Fibroblast of lung (primary cell): ENCODE measurements at regions not wholly inside any gene's neighbourhood (a gene's known extent, or its start where the extent isn't known, plus 50 kb on each side); places are given as distances from the start of the nearest gene placed in this dataset.

ENCODE experiments used
- DNase-seq, 2 donors: peaks; one replicate each; pipeline versions ENCODE4 v3.0.0 to v3.0.0-alpha.2; 2010; ENCODE audit warnings: low read depth in 2 of 2
- H2AFZ ChIP-seq: 2 replicates; pipeline ENCODE4 v1.5.1; 2012; ENCODE audit warnings: low read length, control low read depth, inconsistent platforms
- H3K27ac ChIP-seq: 2 replicates; pipeline ENCODE4 v1.5.1; 2011; ENCODE audit warnings: low read length, control low read depth; ENCODE audit not compliant: insufficient read depth
- H3K27me3 ChIP-seq: 2 replicates; pipeline ENCODE4 v1.5.1; 2011; ENCODE audit warnings: mild to moderate bottlenecking, low read length; ENCODE audit not compliant: control insufficient read depth, insufficient read depth
- H3K36me3 ChIP-seq: 2 replicates; pipeline ENCODE4 v1.5.1; 2011; ENCODE audit warnings: low read length; ENCODE audit not compliant: control insufficient read depth, insufficient read depth
- H3K4me1 ChIP-seq: 2 replicates; pipeline ENCODE4 v1.5.1; 2011; ENCODE audit warnings: low read length; ENCODE audit not compliant: control insufficient read depth, insufficient read depth; ENCODE audit errors: extremely low read depth
- H3K4me2 ChIP-seq: 2 replicates; pipeline ENCODE4 v1.5.1; 2011; ENCODE audit warnings: low read length, control low read depth; ENCODE audit not compliant: insufficient read depth; ENCODE audit errors: extremely low read depth
- H3K4me3 ChIP-seq, 4 experiments: fragments of 200-600 bp in 1 of 4; sonication (generic) in 1 of 4; replicated peaks in 1 of 4; 2 replicates each; pipeline ENCODE4 v1.5.1; 2011 to 2016; ENCODE audit warnings: low read length in 4 of 4, low read depth in 3 of 4, mild to moderate bottlenecking in 3 of 4, control low read depth in 2 of 4, inconsistent platforms in 1 of 4, mixed read lengths in 1 of 4; ENCODE audit not compliant: insufficient read depth in 1 of 4; ENCODE audit errors: control extremely low read depth in 1 of 4
- H3K79me2 ChIP-seq: 2 replicates; pipeline ENCODE4 v1.5.1; 2012; ENCODE audit warnings: mild to moderate bottlenecking, low read length, inconsistent platforms; ENCODE audit not compliant: control insufficient read depth, insufficient read depth
- H3K9ac ChIP-seq: 2 replicates; pipeline ENCODE4 v1.5.1; 2011; ENCODE audit warnings: mild to moderate bottlenecking, low read length, control low read depth; ENCODE audit not compliant: insufficient read depth
- H3K9me3 ChIP-seq: 2 replicates; pipeline ENCODE4 v1.5.1; 2012; ENCODE audit warnings: low read depth, low read length; ENCODE audit not compliant: control insufficient read depth, insufficient read depth
- H4K20me1 ChIP-seq: 2 replicates; pipeline ENCODE4 v1.5.1; 2011; ENCODE audit warnings: low read length; ENCODE audit not compliant: control insufficient read depth, insufficient read depth; ENCODE audit errors: extremely low read depth
- EZH2 ChIP-seq: IDR thresholded peaks from 2 replicates; pipeline ENCODE4 v1.5.1; 2012; ENCODE audit warnings: low read length, control low read depth, mild to moderate bottlenecking; ENCODE audit errors: missing control alignments
- TF ChIP-seq, protein P1 (sequence below), 2 donors: IDR thresholded peaks in 1 of 2; conservative IDR thresholded peaks in 1 of 2; 1 replicate in 1 of 2; 2 replicates in 1 of 2; pipeline ENCODE4 v1.5.1; 2011 to 2012; ENCODE audit warnings: low read length in 2 of 2, control low read depth in 1 of 2, inconsistent platforms in 1 of 2, low read depth in 1 of 2, mild to moderate bottlenecking in 1 of 2

DNA sequence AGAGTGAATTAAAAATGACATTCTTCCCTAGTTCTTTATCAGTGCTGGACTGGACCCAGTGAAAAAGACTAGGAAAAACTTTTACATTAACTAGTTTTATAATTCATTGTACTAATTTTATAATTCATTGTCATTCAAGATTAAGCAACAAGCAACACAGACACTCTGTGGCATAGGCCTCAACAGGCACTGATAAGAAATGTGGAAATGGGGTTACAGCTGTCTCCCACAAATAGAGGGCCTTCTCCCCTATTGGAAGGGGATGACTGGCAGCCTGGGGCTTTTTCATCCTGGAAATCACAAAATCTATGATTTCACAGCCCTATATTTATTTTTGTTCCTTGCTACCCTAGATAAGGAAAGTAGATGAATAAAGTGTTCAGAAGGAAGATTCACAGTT is 370.6 kb downstream of the GBE1 start:
- Histone ChIP-seq H3K79me2 (no peaks in the 10 kb centered on the region), H3K9me3 (no peaks in the 10 kb centered on the region), H3K9ac (no peak overlapping the region), H3K4me1 (no peaks in the 10 kb centered on the region), H4K20me1 (peaks cover 1% of the 10 kb centered on the region), H2AFZ (no peak overlapping the region), H3K4me2 (no peak overlapping the region), H3K4me3 (no peak overlapping the region), H3K27ac (no peak overlapping the region), H3K36me3 (no peaks in the 10 kb centered on the region), H3K27me3 (no peaks in the 10 kb centered on the region)
- TF ChIP-seq, protein P1, sequence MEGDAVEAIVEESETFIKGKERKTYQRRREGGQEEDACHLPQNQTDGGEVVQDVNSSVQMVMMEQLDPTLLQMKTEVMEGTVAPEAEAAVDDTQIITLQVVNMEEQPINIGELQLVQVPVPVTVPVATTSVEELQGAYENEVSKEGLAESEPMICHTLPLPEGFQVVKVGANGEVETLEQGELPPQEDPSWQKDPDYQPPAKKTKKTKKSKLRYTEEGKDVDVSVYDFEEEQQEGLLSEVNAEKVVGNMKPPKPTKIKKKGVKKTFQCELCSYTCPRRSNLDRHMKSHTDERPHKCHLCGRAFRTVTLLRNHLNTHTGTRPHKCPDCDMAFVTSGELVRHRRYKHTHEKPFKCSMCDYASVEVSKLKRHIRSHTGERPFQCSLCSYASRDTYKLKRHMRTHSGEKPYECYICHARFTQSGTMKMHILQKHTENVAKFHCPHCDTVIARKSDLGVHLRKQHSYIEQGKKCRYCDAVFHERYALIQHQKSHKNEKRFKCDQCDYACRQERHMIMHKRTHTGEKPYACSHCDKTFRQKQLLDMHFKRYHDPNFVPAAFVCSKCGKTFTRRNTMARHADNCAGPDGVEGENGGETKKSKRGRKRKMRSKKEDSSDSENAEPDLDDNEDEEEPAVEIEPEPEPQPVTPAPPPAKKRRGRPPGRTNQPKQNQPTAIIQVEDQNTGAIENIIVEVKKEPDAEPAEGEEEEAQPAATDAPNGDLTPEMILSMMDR (conservative IDR thresholded peaks at IDR 0.05 in 1 of 2, IDR thresholded peaks at IDR 0.05 in 1 of 2; ENCODE audit: low read depth in 1 of 2, low read length in 2 of 2): no peak
- TF ChIP-seq EZH2: no peak
- no peak for DNase-seq

DNA sequence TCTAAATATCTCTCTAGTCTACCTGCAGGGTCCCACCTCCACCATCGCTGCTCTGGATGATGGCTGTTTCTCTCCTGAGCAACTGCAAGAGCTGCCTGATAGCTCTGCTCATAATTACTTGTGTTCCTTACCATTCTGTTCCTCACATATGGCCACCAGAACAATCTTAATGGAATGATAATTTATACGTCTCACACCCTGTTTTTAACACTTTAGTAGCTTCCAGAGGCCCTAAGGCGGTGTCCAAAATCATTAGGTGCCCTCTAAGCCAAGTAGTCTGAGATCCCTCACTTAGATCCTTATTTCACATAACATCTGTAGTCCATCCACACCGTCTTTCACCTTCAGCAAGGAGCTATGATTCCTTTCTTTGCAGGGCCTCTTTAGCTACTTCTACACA is 373.3 kb downstream of the GBE1 start:
- Histone ChIP-seq H3K27ac (no peak overlapping the region), H3K4me3 (no peak overlapping the region), H3K79me2 (no peaks in the 10 kb centered on the region), H4K20me1 (peaks cover 1% of the 10 kb centered on the region), H3K9ac (no peak overlapping the region), H2AFZ (no peak overlapping the region), H3K27me3 (no peaks in the 10 kb centered on the region), H3K4me2 (no peak overlapping the region), H3K36me3 (no peaks in the 10 kb centered on the region), H3K9me3 (no peaks in the 10 kb centered on the region), H3K4me1 (no peaks in the 10 kb centered on the region)
- no peak for DNase-seq
- TF ChIP-seq, protein P1 (conservative IDR thresholded peaks at IDR 0.05 in 1 of 2, IDR thresholded peaks at IDR 0.05 in 1 of 2; ENCODE audit: low read depth in 1 of 2, low read length in 2 of 2): no peak
- TF ChIP-seq EZH2: no peak

DNA sequence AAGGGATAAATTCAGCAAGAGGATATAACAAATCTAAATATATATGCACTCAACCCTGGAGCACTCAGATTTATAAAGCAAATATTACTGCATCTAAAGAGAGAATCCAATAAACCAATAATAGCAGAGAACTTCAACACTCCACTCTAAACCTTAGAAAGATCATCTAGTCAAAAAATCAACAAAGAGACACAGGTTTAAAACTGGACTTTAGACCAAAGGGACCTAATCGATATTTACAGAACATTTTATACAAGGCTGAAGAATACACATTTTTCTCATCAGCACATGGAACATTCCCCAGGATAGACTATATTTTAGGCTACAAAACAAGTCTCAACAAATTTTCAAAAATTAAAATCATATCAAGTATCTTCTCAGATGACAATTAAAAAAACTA is 379.0 kb downstream of the GBE1 start:
- Histone ChIP-seq H3K4me3 (no peak overlapping the region), H3K27ac (no peak overlapping the region), H3K4me2 (no peak overlapping the region), H3K36me3 (no peaks in the 10 kb centered on the region), H3K79me2 (no peaks in the 10 kb centered on the region), H3K4me1 (no peaks in the 10 kb centered on the region), H2AFZ (no peak overlapping the region), H3K9ac (no peak overlapping the region), H3K27me3 (no peaks in the 10 kb centered on the region), H3K9me3 (no peaks in the 10 kb centered on the region), H4K20me1 (no peaks in the 10 kb centered on the region)
- TF ChIP-seq, protein P1 (conservative IDR thresholded peaks at IDR 0.05 in 1 of 2, IDR thresholded peaks at IDR 0.05 in 1 of 2; ENCODE audit: low read depth in 1 of 2, low read length in 2 of 2): no peak
- no peak for TF ChIP-seq EZH2
- no peak for DNase-seq
